ENCODE measurements at regions not wholly inside any gene's neighbourhood (a gene's known extent, or its start where the extent isn't known, plus 50 kb on each side); places are given as distances from the start of the nearest gene placed in this dataset.

DNA sequence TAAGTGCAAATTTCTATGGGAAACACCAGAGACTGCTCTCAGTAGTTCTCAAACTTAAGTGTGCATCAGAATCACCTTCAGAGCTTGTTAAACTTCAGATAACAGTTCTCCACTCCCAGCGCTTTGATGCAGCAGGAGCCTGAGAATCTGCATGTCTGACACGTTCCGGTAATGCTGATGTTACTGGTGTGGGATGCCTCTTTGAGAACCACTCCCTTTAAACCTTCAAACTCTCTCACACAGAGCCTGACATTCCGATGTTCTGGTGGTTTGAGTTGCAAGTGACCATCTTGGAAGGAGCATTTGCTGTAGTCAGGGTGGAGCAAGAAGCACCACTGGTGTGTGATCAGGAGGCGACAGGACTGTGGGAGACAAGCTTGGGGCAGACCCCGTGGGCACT lies 57.9 kb downstream of the OTOR start:
- no peak for TF ChIP-seq TAF1 (IDR thresholded peaks at IDR 0.05; ENCODE audit: borderline replicate concordance, insufficient read depth, low read length)
- TF ChIP-seq, protein P1, sequence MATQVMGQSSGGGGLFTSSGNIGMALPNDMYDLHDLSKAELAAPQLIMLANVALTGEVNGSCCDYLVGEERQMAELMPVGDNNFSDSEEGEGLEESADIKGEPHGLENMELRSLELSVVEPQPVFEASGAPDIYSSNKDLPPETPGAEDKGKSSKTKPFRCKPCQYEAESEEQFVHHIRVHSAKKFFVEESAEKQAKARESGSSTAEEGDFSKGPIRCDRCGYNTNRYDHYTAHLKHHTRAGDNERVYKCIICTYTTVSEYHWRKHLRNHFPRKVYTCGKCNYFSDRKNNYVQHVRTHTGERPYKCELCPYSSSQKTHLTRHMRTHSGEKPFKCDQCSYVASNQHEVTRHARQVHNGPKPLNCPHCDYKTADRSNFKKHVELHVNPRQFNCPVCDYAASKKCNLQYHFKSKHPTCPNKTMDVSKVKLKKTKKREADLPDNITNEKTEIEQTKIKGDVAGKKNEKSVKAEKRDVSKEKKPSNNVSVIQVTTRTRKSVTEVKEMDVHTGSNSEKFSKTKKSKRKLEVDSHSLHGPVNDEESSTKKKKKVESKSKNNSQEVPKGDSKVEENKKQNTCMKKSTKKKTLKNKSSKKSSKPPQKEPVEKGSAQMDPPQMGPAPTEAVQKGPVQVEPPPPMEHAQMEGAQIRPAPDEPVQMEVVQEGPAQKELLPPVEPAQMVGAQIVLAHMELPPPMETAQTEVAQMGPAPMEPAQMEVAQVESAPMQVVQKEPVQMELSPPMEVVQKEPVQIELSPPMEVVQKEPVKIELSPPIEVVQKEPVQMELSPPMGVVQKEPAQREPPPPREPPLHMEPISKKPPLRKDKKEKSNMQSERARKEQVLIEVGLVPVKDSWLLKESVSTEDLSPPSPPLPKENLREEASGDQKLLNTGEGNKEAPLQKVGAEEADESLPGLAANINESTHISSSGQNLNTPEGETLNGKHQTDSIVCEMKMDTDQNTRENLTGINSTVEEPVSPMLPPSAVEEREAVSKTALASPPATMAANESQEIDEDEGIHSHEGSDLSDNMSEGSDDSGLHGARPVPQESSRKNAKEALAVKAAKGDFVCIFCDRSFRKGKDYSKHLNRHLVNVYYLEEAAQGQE (IDR thresholded peaks at IDR 0.05; ENCODE audit: insufficient read depth in 1 of 2, low read depth in 2 of 2, low read length in 2 of 2), result no peak

Measured in PFSK-1 (cell line).